Sigmoid colon (tissue), 6 donors: ENCODE measurements at regions not wholly inside any gene's neighbourhood (a gene's known extent, or its start where the extent isn't known, plus 50 kb on each side); places are given as distances from the start of the nearest gene placed in this dataset.

Experiments
- DNase-seq: peaks from one replicate; pipeline ENCODE4 v3.0.0-alpha.2; 2019
- H3K27ac ChIP-seq, 4 donors: fragments of 200-600 bp; sonication (generic); one replicate each; pipeline ENCODE4 v1.5.1; 2016 to 2019; ENCODE audit warnings: mild to moderate bottlenecking in 1 of 4
- H3K27me3 ChIP-seq, 3 donors: fragments of 200-600 bp; sonication (generic); one replicate each; pipeline ENCODE4 v1.5.1; 2019; ENCODE audit warnings: mild to moderate bottlenecking in 1 of 3
- H3K36me3 ChIP-seq, 4 donors: fragments of 200-600 bp; sonication (generic); one replicate each; pipeline ENCODE4 v1.5.1; 2016 to 2019
- H3K4me1 ChIP-seq, 4 donors: fragments of 200-600 bp; sonication (generic); one replicate each; pipeline ENCODE4 v1.5.1; 2017 to 2019
- H3K4me3 ChIP-seq, 4 donors: fragments of 200-600 bp; sonication (generic); one replicate each; pipeline ENCODE4 v1.5.1; 2017 to 2019; ENCODE audit warnings: mild to moderate bottlenecking in 2 of 4, moderate library complexity in 1 of 4
- H3K9me3 ChIP-seq, 4 donors: fragments of 200-600 bp in 3 of 4; sonication (generic) in 3 of 4; one replicate each; pipeline versions ENCODE4 v1.5.1 to v1.6.1; 2013 to 2019
- EP300 ChIP-seq, 4 donors: sonication (generic); formaldehyde crosslinking; IDR thresholded peaks; one replicate each; pipeline ENCODE4 v1.6.1; 2017; ENCODE audit warnings: antibody characterized with exemption in 4 of 4
- POLR2A ChIP-seq, 2 donors: fragments of 450-650 bp; IDR thresholded peaks; one replicate each; pipeline ENCODE4 v1.6.1; 2016; ENCODE audit warnings: antibody characterized with exemption in 2 of 2, mild to moderate bottlenecking in 2 of 2, moderate library complexity in 2 of 2
- POLR2AphosphoS5 ChIP-seq, 4 donors: sonication (generic); formaldehyde crosslinking; IDR thresholded peaks; one replicate each; pipeline ENCODE4 v1.6.1; 2017; ENCODE audit warnings: antibody characterized with exemption in 4 of 4
- WGBS, 2 donors: extraction: QIAGEN DNeasy Blood & Tissue Kit; methylation state at CpG; one replicate each; pipeline ENCODE4 v1.1.7; 2013; 5-methylcytosine and 5-hydroxymethylcytosine counted together
- intact Hi-C: fragments of 100-400 bp; cut with DNase I; formaldehyde crosslinking; loops from one replicate; pipeline ENCODE4 v1.15.1; 2023
- TF ChIP-seq, protein P1 (sequence below), 4 experiments: fragments of 450-650 bp in 3 of 4; fragments of 200-600 bp in 1 of 4; IDR thresholded peaks; one replicate each; pipeline ENCODE4 v1.5.1; 2016 to 2019; ENCODE audit warnings: antibody characterized with exemption in 4 of 4, mild to moderate bottlenecking in 3 of 4, moderate library complexity in 2 of 4
- donor health status: healthy with polysubstance abuse.
- donor health status: healthy.

GRCh38 chr16:85313526-85314301 is 201.4 kb upstream of the CIBAR2 start:
- H3K4me3 ChIP-seq, result no peak overlapping the region
- no peak for DNase-seq
- H3K9me3 ChIP-seq, result no peaks in the 10 kb centered on the region
- WGBS, 2 donors, result 70 to 85% methylated on average over 13 of the region's 13 CpGs
- H3K27me3 ChIP-seq, result no peaks in the 10 kb centered on the region
- H3K27ac ChIP-seq, result peak overlapping the region; percentile 5 to 39 (median 8)
- no peaks in the 10 kb centered on the region for H3K36me3 ChIP-seq
- TF ChIP-seq EP300 (IDR thresholded peaks at IDR 0.05), result no peak
- TF ChIP-seq, protein P1, sequence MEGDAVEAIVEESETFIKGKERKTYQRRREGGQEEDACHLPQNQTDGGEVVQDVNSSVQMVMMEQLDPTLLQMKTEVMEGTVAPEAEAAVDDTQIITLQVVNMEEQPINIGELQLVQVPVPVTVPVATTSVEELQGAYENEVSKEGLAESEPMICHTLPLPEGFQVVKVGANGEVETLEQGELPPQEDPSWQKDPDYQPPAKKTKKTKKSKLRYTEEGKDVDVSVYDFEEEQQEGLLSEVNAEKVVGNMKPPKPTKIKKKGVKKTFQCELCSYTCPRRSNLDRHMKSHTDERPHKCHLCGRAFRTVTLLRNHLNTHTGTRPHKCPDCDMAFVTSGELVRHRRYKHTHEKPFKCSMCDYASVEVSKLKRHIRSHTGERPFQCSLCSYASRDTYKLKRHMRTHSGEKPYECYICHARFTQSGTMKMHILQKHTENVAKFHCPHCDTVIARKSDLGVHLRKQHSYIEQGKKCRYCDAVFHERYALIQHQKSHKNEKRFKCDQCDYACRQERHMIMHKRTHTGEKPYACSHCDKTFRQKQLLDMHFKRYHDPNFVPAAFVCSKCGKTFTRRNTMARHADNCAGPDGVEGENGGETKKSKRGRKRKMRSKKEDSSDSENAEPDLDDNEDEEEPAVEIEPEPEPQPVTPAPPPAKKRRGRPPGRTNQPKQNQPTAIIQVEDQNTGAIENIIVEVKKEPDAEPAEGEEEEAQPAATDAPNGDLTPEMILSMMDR (IDR thresholded peaks at IDR 0.05), result no peak
- TF ChIP-seq POLR2A (IDR thresholded peaks at IDR 0.05), result no peak
- TF ChIP-seq POLR2AphosphoS5 (IDR thresholded peaks at IDR 0.05), result no peak
- H3K4me1 ChIP-seq, result peaks cover 0 to 54% (median 33%) of the 10 kb centered on the region in 4 donors
- intact Hi-C loops, result no loop called here

DNA sequence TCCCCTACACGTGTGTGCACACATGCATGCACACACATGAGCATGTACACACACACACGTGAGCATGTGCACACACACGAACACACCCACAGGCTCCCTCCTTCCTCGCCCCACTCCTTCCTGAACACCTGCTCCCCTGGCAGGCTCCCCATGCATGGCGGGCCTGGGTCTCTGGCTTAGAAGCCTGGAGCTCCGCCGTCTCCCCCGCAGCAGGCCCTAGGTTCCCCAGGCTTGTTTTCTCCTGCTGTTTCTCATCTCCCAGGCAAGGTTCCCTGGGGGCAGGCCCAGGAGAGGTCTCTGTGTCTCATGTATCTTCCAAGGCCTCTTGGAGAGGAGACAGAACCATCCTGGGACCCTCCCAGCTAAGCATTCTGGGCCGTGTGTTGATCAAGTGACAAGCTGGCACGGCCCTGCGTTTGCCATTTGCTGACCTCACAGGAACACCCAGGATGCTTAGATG is 202.3 kb upstream of the CIBAR2 start:
- intact Hi-C loops, result no loop called here
- no peaks in the 10 kb centered on the region for H3K9me3 ChIP-seq
- H3K4me1 ChIP-seq, result peaks cover 0 to 47% (median 32%) of the 10 kb centered on the region in 4 donors
- H3K27ac ChIP-seq, result peak overlapping the region in 1 of 4 donors; percentile 39
- no peaks in the 10 kb centered on the region for H3K27me3 ChIP-seq
- WGBS, 2 donors, result 59 to 78% methylated on average over 11 of the region's 11 CpGs
- no peak for DNase-seq
- H3K4me3 ChIP-seq, result no peak overlapping the region
- TF ChIP-seq POLR2AphosphoS5 (IDR thresholded peaks at IDR 0.05), result no peak
- TF ChIP-seq, protein P1 (IDR thresholded peaks at IDR 0.05), result no peak
- H3K36me3 ChIP-seq, result no peaks in the 10 kb centered on the region

GRCh38 chr16:85315866-85316265 is 203.6 kb upstream of the CIBAR2 start:
- TF ChIP-seq POLR2AphosphoS5 (IDR thresholded peaks at IDR 0.05) (no peak), EP300 (IDR thresholded peaks at IDR 0.05) (no peak), POLR2A (IDR thresholded peaks at IDR 0.05) (no peak)
- TF ChIP-seq, protein P1 (IDR thresholded peaks at IDR 0.05), result no peak
- Histone ChIP-seq H3K4me1 (peaks cover 0 to 49% (median 34%) of the 10 kb centered on the region in 4 donors), H3K9me3 (no peaks in the 10 kb centered on the region), H3K36me3 (no peaks in the 10 kb centered on the region), H3K27ac (no peak overlapping the region), H3K4me3 (no peak overlapping the region), H3K27me3 (no peaks in the 10 kb centered on the region)
- no peak for DNase-seq
- intact Hi-C loops, result no loop called here
- 88 to 90% methylated on average over 14 of the region's 14 CpGs for WGBS, 2 donors

DNA sequence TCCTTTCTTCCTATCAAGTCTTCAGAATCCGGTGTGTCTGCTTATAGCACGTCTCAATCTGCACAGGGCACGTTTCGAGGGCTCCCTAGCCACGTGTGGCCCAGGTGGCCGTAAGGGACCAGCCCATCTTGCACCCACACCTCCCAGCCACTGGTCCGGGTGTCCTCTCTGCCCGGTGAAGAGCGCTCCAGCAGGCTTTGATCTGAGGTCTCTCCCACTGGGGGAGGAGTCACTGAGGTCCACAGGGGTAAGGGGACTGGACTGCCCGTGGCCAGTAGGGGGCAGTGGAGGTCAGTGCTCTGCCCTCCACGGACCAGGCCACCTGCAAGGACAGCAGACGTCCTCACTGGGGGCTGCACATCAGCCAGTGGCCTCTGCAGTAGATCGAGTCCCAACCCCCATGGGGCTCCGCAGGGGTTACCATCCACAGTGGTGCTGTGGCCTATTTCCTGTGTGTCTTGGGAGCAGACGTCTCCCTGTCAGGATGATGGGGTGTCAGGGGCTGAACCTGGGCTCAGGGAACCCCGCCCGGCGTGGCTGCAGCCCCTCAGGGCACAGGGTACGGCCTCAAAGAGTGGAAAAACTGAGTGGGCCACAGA is 204.1 kb upstream of the CIBAR2 start:
- whole genome bisulfite sequencing, 2 donors, result 29 to 50% methylated on average over 19 of the region's 19 CpGs
- intact Hi-C loops, result no loop called here
- no peaks in the 10 kb centered on the region for H3K36me3 ChIP-seq
- H3K27ac ChIP-seq, result no peak overlapping the region
- no peak for DNase-seq
- TF ChIP-seq POLR2A (IDR thresholded peaks at IDR 0.05) (no peak), EP300 (IDR thresholded peaks at IDR 0.05) (no peak), POLR2AphosphoS5 (IDR thresholded peaks at IDR 0.05) (no peak)
- TF ChIP-seq, protein P1 (IDR thresholded peaks at IDR 0.05), result peak; percentile 63 to 79 (median 74)
- no peaks in the 10 kb centered on the region for H3K27me3 ChIP-seq
- no peaks in the 10 kb centered on the region for H3K9me3 ChIP-seq
- H3K4me3 ChIP-seq, result no peak overlapping the region
- H3K4me1 ChIP-seq, result peaks cover 0 to 49% (median 36%) of the 10 kb centered on the region in 4 donors
